ENCODE measurements at regions not wholly inside any gene's neighbourhood (a gene's known extent, or its start where the extent isn't known, plus 50 kb on each side); places are given as distances from the start of the nearest gene placed in this dataset.

GRCh38 chr6:109237077-109237985 lies 142.0 kb downstream of the CEP57L1 start:
- Histone ChIP-seq H3K36me3 (ENCODE audit: control insufficient read depth in 3 of 3, insufficient read depth in 3 of 3, low read length in 3 of 3) (no peaks in the 10 kb centered on the region), H3K9ac (ENCODE audit: low read depth in 1 of 3, low read length in 3 of 3) (no peak overlapping the region), H3K9me3 (ENCODE audit: control insufficient read depth in 3 of 3, low read length in 3 of 3) (no peaks in the 10 kb centered on the region), H3K4me3 (ENCODE audit: low read length in 3 of 3) (no peak overlapping the region), H3K4me1 (ENCODE audit: control insufficient read depth in 3 of 3, insufficient read depth in 3 of 3, low read length in 3 of 3) (peaks cover 18 to 29% (median 22%) of the 10 kb centered on the region in 3 donors), H3K27ac (ENCODE audit: low read depth, low read length) (no peak overlapping the region), H3K27me3 (ENCODE audit: control insufficient read depth in 3 of 3, insufficient read depth in 3 of 3, low read length in 3 of 3) (no peaks in the 10 kb centered on the region)

GRCh38 chr6:109236115-109237076 lies 141.1 kb downstream of the CEP57L1 start:
- Histone ChIP-seq H3K4me3 (ENCODE audit: low read length in 3 of 3) (no peak overlapping the region), H3K27ac (ENCODE audit: low read depth, low read length) (no peak overlapping the region), H3K4me1 (ENCODE audit: control insufficient read depth in 3 of 3, insufficient read depth in 3 of 3, low read length in 3 of 3) (peaks cover 18 to 26% (median 22%) of the 10 kb centered on the region in 3 donors), H3K9ac (ENCODE audit: low read depth in 1 of 3, low read length in 3 of 3) (no peak overlapping the region), H3K36me3 (ENCODE audit: control insufficient read depth in 3 of 3, insufficient read depth in 3 of 3, low read length in 3 of 3) (no peaks in the 10 kb centered on the region), H3K27me3 (ENCODE audit: control insufficient read depth in 3 of 3, insufficient read depth in 3 of 3, low read length in 3 of 3) (no peaks in the 10 kb centered on the region), H3K9me3 (ENCODE audit: control insufficient read depth in 3 of 3, low read length in 3 of 3) (no peaks in the 10 kb centered on the region)

- Histone ChIP-seq H3K27me3 (ENCODE audit: control insufficient read depth in 3 of 3, insufficient read depth in 3 of 3, low read length in 3 of 3) (no peaks in the 10 kb centered on the region), H3K36me3 (ENCODE audit: control insufficient read depth in 3 of 3, insufficient read depth in 3 of 3, low read length in 3 of 3) (no peaks in the 10 kb centered on the region), H3K4me1 (ENCODE audit: control insufficient read depth in 3 of 3, insufficient read depth in 3 of 3, low read length in 3 of 3) (peaks cover 13 to 22% (median 16%) of the 10 kb centered on the region in 3 donors), H3K9ac (ENCODE audit: low read depth in 1 of 3, low read length in 3 of 3) (no peak overlapping the region), H3K4me3 (ENCODE audit: low read length in 3 of 3) (no peak overlapping the region), H3K27ac (ENCODE audit: low read depth, low read length) (no peak overlapping the region), H3K9me3 (ENCODE audit: control insufficient read depth in 3 of 3, low read length in 3 of 3) (no peaks in the 10 kb centered on the region)
Measured at GRCh38 chr6:109235481-109236038, 140.3 kb downstream of the CEP57L1 start.

- Histone ChIP-seq H3K9me3 (ENCODE audit: control insufficient read depth in 3 of 3, low read length in 3 of 3) (no peaks in the 10 kb centered on the region), H3K36me3 (ENCODE audit: control insufficient read depth in 3 of 3, insufficient read depth in 3 of 3, low read length in 3 of 3) (no peaks in the 10 kb centered on the region), H3K27ac (ENCODE audit: low read depth, low read length) (no peak overlapping the region), H3K27me3 (ENCODE audit: control insufficient read depth in 3 of 3, insufficient read depth in 3 of 3, low read length in 3 of 3) (no peaks in the 10 kb centered on the region), H3K4me3 (ENCODE audit: low read length in 3 of 3) (no peak overlapping the region), H3K9ac (ENCODE audit: low read depth in 1 of 3, low read length in 3 of 3) (no peak overlapping the region), H3K4me1 (ENCODE audit: control insufficient read depth in 3 of 3, insufficient read depth in 3 of 3, low read length in 3 of 3) (peaks cover 0 to 7% (median 4%) of the 10 kb centered on the region in 3 donors)
Measured at GRCh38 chr6:109230453-109230852, 135.1 kb downstream of the CEP57L1 start.

GRCh38 chr6:109229536-109229935 lies 134.2 kb downstream of the CEP57L1 start:
- H3K36me3 ChIP-seq (ENCODE audit: control insufficient read depth in 3 of 3, insufficient read depth in 3 of 3, low read length in 3 of 3), result no peaks in the 10 kb centered on the region
- H3K4me1 ChIP-seq (ENCODE audit: control insufficient read depth in 3 of 3, insufficient read depth in 3 of 3, low read length in 3 of 3), result peaks cover 4 to 16% (median 11%) of the 10 kb centered on the region in 3 donors
- no peaks in the 10 kb centered on the region for H3K9me3 ChIP-seq (ENCODE audit: control insufficient read depth in 3 of 3, low read length in 3 of 3)
- H3K27ac ChIP-seq (ENCODE audit: low read depth, low read length), result no peak overlapping the region
- no peak overlapping the region for H3K9ac ChIP-seq (ENCODE audit: low read depth in 1 of 3, low read length in 3 of 3)
- H3K27me3 ChIP-seq (ENCODE audit: control insufficient read depth in 3 of 3, insufficient read depth in 3 of 3, low read length in 3 of 3), result no peaks in the 10 kb centered on the region
- no peak overlapping the region for H3K4me3 ChIP-seq (ENCODE audit: low read length in 3 of 3)

GRCh38 chr6:109227646-109228045 lies 132.3 kb downstream of the CEP57L1 start:
- Histone ChIP-seq H3K27ac (ENCODE audit: low read depth, low read length) (no peak overlapping the region), H3K4me3 (ENCODE audit: low read length in 3 of 3) (no peak overlapping the region), H3K27me3 (ENCODE audit: control insufficient read depth in 3 of 3, insufficient read depth in 3 of 3, low read length in 3 of 3) (no peaks in the 10 kb centered on the region), H3K9me3 (ENCODE audit: control insufficient read depth in 3 of 3, low read length in 3 of 3) (no peaks in the 10 kb centered on the region), H3K4me1 (ENCODE audit: control insufficient read depth in 3 of 3, insufficient read depth in 3 of 3, low read length in 3 of 3) (peaks cover 11 to 25% (median 18%) of the 10 kb centered on the region in 3 donors), H3K36me3 (ENCODE audit: control insufficient read depth in 3 of 3, insufficient read depth in 3 of 3, low read length in 3 of 3) (no peaks in the 10 kb centered on the region), H3K9ac (ENCODE audit: low read depth in 1 of 3, low read length in 3 of 3) (no peak overlapping the region)

- H3K4me1 ChIP-seq (ENCODE audit: control insufficient read depth in 3 of 3, insufficient read depth in 3 of 3, low read length in 3 of 3), result peaks cover 18 to 27% (median 18%) of the 10 kb centered on the region in 3 donors
- no peaks in the 10 kb centered on the region for H3K27me3 ChIP-seq (ENCODE audit: control insufficient read depth in 3 of 3, insufficient read depth in 3 of 3, low read length in 3 of 3)
- H3K4me3 ChIP-seq (ENCODE audit: low read length in 3 of 3), result no peak overlapping the region
- no peak overlapping the region for H3K9ac ChIP-seq (ENCODE audit: low read depth in 1 of 3, low read length in 3 of 3)
- H3K27ac ChIP-seq (ENCODE audit: low read depth, low read length), result no peak overlapping the region
- no peaks in the 10 kb centered on the region for H3K9me3 ChIP-seq (ENCODE audit: control insufficient read depth in 3 of 3, low read length in 3 of 3)
- H3K36me3 ChIP-seq (ENCODE audit: control insufficient read depth in 3 of 3, insufficient read depth in 3 of 3, low read length in 3 of 3), result no peaks in the 10 kb centered on the region
Measured at GRCh38 chr6:109226353-109226752, 131.0 kb downstream of the CEP57L1 start.

GRCh38 chr6:109225946-109226345 lies 130.6 kb downstream of the CEP57L1 start:
- Histone ChIP-seq H3K4me3 (ENCODE audit: low read length in 3 of 3) (peak overlapping the region in 1 of 3 donors; percentile 2), H3K36me3 (ENCODE audit: control insufficient read depth in 3 of 3, insufficient read depth in 3 of 3, low read length in 3 of 3) (no peaks in the 10 kb centered on the region), H3K27ac (ENCODE audit: low read depth, low read length) (no peak overlapping the region), H3K27me3 (ENCODE audit: control insufficient read depth in 3 of 3, insufficient read depth in 3 of 3, low read length in 3 of 3) (no peaks in the 10 kb centered on the region), H3K4me1 (ENCODE audit: control insufficient read depth in 3 of 3, insufficient read depth in 3 of 3, low read length in 3 of 3) (peaks cover 18 to 27% (median 18%) of the 10 kb centered on the region in 3 donors), H3K9ac (ENCODE audit: low read depth in 1 of 3, low read length in 3 of 3) (no peak overlapping the region), H3K9me3 (ENCODE audit: control insufficient read depth in 3 of 3, low read length in 3 of 3) (no peaks in the 10 kb centered on the region)

GRCh38 chr6:109224994-109225393 lies 129.7 kb downstream of the CEP57L1 start:
- Histone ChIP-seq H3K27ac (ENCODE audit: low read depth, low read length) (peak overlapping the region; percentile 88), H3K4me1 (ENCODE audit: control insufficient read depth in 3 of 3, insufficient read depth in 3 of 3, low read length in 3 of 3) (peaks cover 18 to 27% (median 20%) of the 10 kb centered on the region in 3 donors), H3K27me3 (ENCODE audit: control insufficient read depth in 3 of 3, insufficient read depth in 3 of 3, low read length in 3 of 3) (no peaks in the 10 kb centered on the region), H3K9me3 (ENCODE audit: control insufficient read depth in 3 of 3, low read length in 3 of 3) (no peaks in the 10 kb centered on the region), H3K4me3 (ENCODE audit: low read length in 3 of 3) (peak overlapping the region; percentile 35 to 67 (median 60)), H3K9ac (ENCODE audit: low read depth in 1 of 3, low read length in 3 of 3) (peak overlapping the region in 2 of 3 donors; percentile 59 to 63), H3K36me3 (ENCODE audit: control insufficient read depth in 3 of 3, insufficient read depth in 3 of 3, low read length in 3 of 3) (no peaks in the 10 kb centered on the region)

Data from skeletal muscle tissue (tissue), 3 donors.